PFSK-1 (cell line): ENCODE measurements at regions not wholly inside any gene's neighbourhood (a gene's known extent, or its start where the extent isn't known, plus 50 kb on each side); places are given as distances from the start of the nearest gene placed in this dataset.

ENCODE experiments used
- POLR2AphosphoS5 ChIP-seq: IDR thresholded peaks from 2 replicates; pipeline ENCODE4 v1.6.1; 2012; ENCODE audit warnings: low read depth, mild to moderate bottlenecking, control low read depth, low read length, moderate library complexity
- SIN3A ChIP-seq: IDR thresholded peaks from 2 replicates; pipeline ENCODE4 v1.6.1; 2012; ENCODE audit warnings: mild to moderate bottlenecking, low read length, moderate library complexity, borderline replicate concordance; ENCODE audit not compliant: insufficient read depth
- TAF1 ChIP-seq: IDR thresholded peaks from 2 replicates; pipeline ENCODE4 v1.6.1; 2012; ENCODE audit warnings: low read length, control low read depth, borderline replicate concordance; ENCODE audit not compliant: insufficient read depth
- TF ChIP-seq, protein P1 (sequence below), 2 experiments: IDR thresholded peaks; 2 replicates each; pipeline versions ENCODE4 v1.6.1 to v1.8.0; 2011 to 2012; ENCODE audit warnings: low read depth in 2 of 2, low read length in 2 of 2, control low read depth in 1 of 2, inconsistent platforms in 1 of 2, mild to moderate bottlenecking in 1 of 2, moderate library complexity in 1 of 2; ENCODE audit not compliant: insufficient read depth in 1 of 2

DNA sequence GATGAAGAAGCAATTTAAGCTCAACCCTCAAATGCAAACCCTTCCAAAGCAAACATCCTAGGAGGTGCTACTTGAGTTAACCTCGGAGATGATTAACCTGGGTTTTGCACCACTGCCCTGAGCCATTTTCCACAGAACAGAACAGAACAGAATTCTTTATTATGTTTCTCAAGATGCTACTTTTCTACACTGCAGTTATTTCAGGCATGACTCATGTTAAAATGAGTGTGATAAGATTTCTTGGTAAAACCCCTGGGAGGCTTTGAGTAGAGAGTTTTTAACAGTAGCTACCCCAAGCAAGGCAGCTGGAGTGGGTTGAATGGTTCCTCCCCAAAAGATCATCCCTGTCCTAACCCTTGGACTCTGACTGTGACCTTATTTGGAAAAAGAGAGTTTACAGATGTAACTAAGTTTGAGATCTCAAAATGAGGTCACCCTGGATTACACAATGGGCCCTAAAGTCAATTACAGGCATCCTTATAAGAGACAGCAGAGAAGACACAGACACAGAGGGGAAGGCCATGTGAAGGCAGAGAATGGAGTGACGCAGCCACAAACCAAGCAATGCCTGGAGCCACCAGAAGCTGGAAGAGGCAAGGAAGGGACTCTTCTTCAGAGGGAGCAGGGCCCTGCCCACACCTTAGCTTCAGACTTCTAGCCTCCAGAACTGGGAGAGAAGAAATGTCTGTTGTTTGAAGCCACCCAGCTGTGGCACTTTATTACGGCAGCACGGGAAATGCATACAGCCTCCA, 153.4 kb downstream of the ETS2 start:
- TF ChIP-seq TAF1 (no peak), POLR2AphosphoS5 (no peak), SIN3A (no peak)
- TF ChIP-seq, protein P1, sequence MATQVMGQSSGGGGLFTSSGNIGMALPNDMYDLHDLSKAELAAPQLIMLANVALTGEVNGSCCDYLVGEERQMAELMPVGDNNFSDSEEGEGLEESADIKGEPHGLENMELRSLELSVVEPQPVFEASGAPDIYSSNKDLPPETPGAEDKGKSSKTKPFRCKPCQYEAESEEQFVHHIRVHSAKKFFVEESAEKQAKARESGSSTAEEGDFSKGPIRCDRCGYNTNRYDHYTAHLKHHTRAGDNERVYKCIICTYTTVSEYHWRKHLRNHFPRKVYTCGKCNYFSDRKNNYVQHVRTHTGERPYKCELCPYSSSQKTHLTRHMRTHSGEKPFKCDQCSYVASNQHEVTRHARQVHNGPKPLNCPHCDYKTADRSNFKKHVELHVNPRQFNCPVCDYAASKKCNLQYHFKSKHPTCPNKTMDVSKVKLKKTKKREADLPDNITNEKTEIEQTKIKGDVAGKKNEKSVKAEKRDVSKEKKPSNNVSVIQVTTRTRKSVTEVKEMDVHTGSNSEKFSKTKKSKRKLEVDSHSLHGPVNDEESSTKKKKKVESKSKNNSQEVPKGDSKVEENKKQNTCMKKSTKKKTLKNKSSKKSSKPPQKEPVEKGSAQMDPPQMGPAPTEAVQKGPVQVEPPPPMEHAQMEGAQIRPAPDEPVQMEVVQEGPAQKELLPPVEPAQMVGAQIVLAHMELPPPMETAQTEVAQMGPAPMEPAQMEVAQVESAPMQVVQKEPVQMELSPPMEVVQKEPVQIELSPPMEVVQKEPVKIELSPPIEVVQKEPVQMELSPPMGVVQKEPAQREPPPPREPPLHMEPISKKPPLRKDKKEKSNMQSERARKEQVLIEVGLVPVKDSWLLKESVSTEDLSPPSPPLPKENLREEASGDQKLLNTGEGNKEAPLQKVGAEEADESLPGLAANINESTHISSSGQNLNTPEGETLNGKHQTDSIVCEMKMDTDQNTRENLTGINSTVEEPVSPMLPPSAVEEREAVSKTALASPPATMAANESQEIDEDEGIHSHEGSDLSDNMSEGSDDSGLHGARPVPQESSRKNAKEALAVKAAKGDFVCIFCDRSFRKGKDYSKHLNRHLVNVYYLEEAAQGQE (IDR thresholded peaks at IDR 0.05; ENCODE audit: insufficient read depth in 1 of 2, low read depth in 2 of 2, low read length in 2 of 2): no peak
